Progenitor cell of endocrine pancreas (in vitro differentiated cells): ENCODE measurements at regions not wholly inside any gene's neighbourhood (a gene's known extent, or its start where the extent isn't known, plus 50 kb on each side); places are given as distances from the start of the nearest gene placed in this dataset.

Experiments used
- DNase-seq: peaks from one replicate; pipeline ENCODE4 v3.0.0; 2021; ENCODE audit warnings: low spot score; ENCODE audit not compliant: unreplicated experiment
- H3K27ac Mint-ChIP-seq: 2 replicates; pipeline ENCODE4 v1.8.0; 2021; ENCODE audit warnings: mild to moderate bottlenecking, moderate library complexity, mixed read lengths
- H3K27me3 Mint-ChIP-seq: 2 replicates; pipeline ENCODE4 v1.8.0; 2021; ENCODE audit warnings: mixed read lengths
- H3K36me3 Mint-ChIP-seq: 2 replicates; pipeline ENCODE4 v1.8.0; 2022; ENCODE audit warnings: mixed read lengths; ENCODE audit not compliant: insufficient read depth
- H3K4me1 Mint-ChIP-seq: 2 replicates; pipeline ENCODE4 v1.8.0; 2021; ENCODE audit warnings: low read depth, mixed read lengths
- H3K4me3 Mint-ChIP-seq: 2 replicates; pipeline ENCODE4 v1.8.0; 2021; ENCODE audit warnings: low read depth, mild to moderate bottlenecking, moderate library complexity, mixed read lengths
- H3K9me3 Mint-ChIP-seq: 2 replicates; pipeline ENCODE4 v1.8.0; 2021; ENCODE audit warnings: low read depth, mixed read lengths
- CTCF ChIP-seq: fragments of 200-600 bp; sonication (generic); IDR thresholded peaks from one replicate; pipeline ENCODE4 v1.5.0; 2021; ENCODE audit warnings: antibody characterized with exemption, mild to moderate bottlenecking; ENCODE audit not compliant: unreplicated experiment

GRCh38 chr2:157155992-157156391, 101.5 kb upstream of the GALNT5 start:
- no peak for DNase-seq
- no peak overlapping the region for H3K4me3 Mint-ChIP-seq
- no peak overlapping the region for H3K27ac Mint-ChIP-seq
- H3K27me3 Mint-ChIP-seq, result no peaks in the 10 kb centered on the region
- H3K9me3 Mint-ChIP-seq, result no peaks in the 10 kb centered on the region
- peaks cover 6% of the 10 kb centered on the region for H3K4me1 Mint-ChIP-seq
- no peak for TF ChIP-seq CTCF
- H3K36me3 Mint-ChIP-seq, result no peaks in the 10 kb centered on the region

- Mint-ChIP-seq H3K4me1 (no peaks in the 10 kb centered on the region), H3K27ac (no peak overlapping the region), H3K9me3 (no peaks in the 10 kb centered on the region), H3K27me3 (no peaks in the 10 kb centered on the region), H3K4me3 (no peak overlapping the region), H3K36me3 (no peaks in the 10 kb centered on the region)
- no peak for TF ChIP-seq CTCF
- no peak for DNase-seq
Measured at GRCh38 chr2:157158111-157158510, 99.4 kb upstream of the GALNT5 start.

GRCh38 chr2:157159221-157159934, 98.1 kb upstream of the GALNT5 start:
- H3K27me3 Mint-ChIP-seq, result no peaks in the 10 kb centered on the region
- H3K27ac Mint-ChIP-seq, result no peak overlapping the region
- no peaks in the 10 kb centered on the region for H3K4me1 Mint-ChIP-seq
- H3K36me3 Mint-ChIP-seq, result no peaks in the 10 kb centered on the region
- DNase-seq, result no peak
- TF ChIP-seq CTCF, result no peak
- H3K4me3 Mint-ChIP-seq, result no peak overlapping the region
- no peaks in the 10 kb centered on the region for H3K9me3 Mint-ChIP-seq

GRCh38 chr2:157160111-157160510, 97.4 kb upstream of the GALNT5 start:
- Mint-ChIP-seq H3K4me1 (no peaks in the 10 kb centered on the region), H3K9me3 (no peaks in the 10 kb centered on the region), H3K4me3 (no peak overlapping the region), H3K27me3 (no peaks in the 10 kb centered on the region), H3K36me3 (no peaks in the 10 kb centered on the region), H3K27ac (no peak overlapping the region)
- no peak for DNase-seq
- TF ChIP-seq CTCF, result no peak

- Mint-ChIP-seq H3K27me3 (no peaks in the 10 kb centered on the region), H3K9me3 (no peaks in the 10 kb centered on the region), H3K27ac (no peak overlapping the region), H3K4me3 (no peak overlapping the region), H3K4me1 (no peaks in the 10 kb centered on the region), H3K36me3 (no peaks in the 10 kb centered on the region)
- TF ChIP-seq CTCF, result no peak
- DNase-seq, result no peak
Measured at GRCh38 chr2:157164370-157164769, 93.1 kb upstream of the GALNT5 start.
